CD4-positive, alpha-beta T cell treated with Interleukin-15 for 1 hour (primary cell): ENCODE measurements at regions not wholly inside any gene's neighbourhood (a gene's known extent, or its start where the extent isn't known, plus 50 kb on each side); places are given as distances from the start of the nearest gene placed in this dataset.

Experiments used
- DNase-seq: peaks from one replicate; pipeline ENCODE4 v3.0.0-alpha.2; 2020

- DNase-seq = peak; percentile 53
Observed at GRCh38 chr12:68559984-68560850, 50.5 kb upstream of the RAP1B start.

DNA sequence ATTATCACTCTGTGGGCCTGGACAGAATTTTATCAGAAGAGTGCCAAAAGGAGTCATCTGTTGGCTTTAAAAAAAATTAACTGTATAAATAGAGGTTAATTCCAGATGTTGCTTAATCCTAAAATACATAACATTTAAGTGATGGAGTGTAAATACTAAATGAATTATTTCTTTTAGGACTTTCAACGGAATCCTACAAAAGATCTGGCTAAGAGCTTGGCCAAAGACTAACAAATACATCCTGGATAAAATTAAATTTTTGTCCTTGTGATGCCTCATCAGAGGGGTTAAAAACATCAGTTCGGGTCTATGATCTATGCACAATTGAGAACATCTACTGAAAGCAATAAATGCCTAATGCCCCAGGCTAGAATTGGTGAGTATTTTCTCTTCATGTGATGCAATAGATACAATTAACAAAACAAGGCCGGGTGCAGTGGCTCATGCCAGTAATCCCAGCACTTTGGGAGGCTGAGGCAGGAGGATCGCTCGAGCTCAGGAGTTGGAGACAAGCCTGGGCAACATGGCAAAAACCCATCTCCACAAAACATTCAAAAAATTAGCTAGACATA, 49.8 kb upstream of the RAP1B start:
- no peak for DNase-seq
